GM12873 (cell line): ENCODE measurements at regions not wholly inside any gene's neighbourhood (a gene's known extent, or its start where the extent isn't known, plus 50 kb on each side); places are given as distances from the start of the nearest gene placed in this dataset.

Experiments used
- TF ChIP-seq, protein P1 (sequence below): IDR thresholded peaks from 2 replicates; pipeline ENCODE4 v1.5.1; 2012; ENCODE audit warnings: low read depth, mild to moderate bottlenecking, moderate library complexity, low read length, control low read depth; ENCODE audit not compliant: insufficient read depth; ENCODE audit errors: missing control alignments

DNA sequence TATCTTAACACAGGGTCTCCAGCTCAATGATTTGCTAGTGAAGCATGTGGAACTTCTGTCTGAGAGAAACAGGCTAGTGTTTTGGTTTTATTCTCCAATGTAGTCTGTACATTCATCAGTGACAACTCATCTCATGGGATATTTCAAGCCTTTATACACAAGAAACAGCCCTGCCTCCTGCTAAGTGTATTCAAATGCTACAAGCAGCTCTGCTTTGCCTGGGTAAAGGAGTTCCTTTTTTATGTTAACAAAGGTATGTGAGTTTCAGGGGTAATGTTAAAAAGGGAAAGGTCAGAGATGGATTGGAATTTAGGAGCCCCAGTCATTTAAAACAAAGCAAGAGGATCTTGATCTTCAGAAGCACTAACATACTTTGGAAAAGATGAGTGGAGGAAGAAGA is 498.7 kb downstream of the ISL1 start:
- TF ChIP-seq, protein P1, sequence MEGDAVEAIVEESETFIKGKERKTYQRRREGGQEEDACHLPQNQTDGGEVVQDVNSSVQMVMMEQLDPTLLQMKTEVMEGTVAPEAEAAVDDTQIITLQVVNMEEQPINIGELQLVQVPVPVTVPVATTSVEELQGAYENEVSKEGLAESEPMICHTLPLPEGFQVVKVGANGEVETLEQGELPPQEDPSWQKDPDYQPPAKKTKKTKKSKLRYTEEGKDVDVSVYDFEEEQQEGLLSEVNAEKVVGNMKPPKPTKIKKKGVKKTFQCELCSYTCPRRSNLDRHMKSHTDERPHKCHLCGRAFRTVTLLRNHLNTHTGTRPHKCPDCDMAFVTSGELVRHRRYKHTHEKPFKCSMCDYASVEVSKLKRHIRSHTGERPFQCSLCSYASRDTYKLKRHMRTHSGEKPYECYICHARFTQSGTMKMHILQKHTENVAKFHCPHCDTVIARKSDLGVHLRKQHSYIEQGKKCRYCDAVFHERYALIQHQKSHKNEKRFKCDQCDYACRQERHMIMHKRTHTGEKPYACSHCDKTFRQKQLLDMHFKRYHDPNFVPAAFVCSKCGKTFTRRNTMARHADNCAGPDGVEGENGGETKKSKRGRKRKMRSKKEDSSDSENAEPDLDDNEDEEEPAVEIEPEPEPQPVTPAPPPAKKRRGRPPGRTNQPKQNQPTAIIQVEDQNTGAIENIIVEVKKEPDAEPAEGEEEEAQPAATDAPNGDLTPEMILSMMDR = no peak

DNA sequence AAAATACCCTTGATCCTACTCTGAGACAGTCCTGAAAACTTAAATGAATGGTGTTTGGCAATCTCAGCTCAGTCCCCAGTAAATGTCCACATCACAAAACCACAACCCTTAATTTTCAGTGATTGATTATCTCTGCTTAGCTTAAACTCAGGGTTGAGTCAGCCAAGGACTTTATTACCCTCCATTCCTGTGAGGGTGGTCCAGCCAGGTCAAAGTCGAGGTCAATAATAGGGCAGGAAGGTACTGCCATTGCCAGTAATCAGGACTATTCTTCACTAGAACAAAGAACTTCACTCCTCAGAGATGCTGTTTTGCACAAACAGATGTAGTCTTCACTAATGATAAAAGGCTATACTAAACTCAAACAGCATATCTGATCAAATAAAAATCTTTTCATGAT is 499.4 kb downstream of the ISL1 start:
- TF ChIP-seq, protein P1 = no peak

DNA sequence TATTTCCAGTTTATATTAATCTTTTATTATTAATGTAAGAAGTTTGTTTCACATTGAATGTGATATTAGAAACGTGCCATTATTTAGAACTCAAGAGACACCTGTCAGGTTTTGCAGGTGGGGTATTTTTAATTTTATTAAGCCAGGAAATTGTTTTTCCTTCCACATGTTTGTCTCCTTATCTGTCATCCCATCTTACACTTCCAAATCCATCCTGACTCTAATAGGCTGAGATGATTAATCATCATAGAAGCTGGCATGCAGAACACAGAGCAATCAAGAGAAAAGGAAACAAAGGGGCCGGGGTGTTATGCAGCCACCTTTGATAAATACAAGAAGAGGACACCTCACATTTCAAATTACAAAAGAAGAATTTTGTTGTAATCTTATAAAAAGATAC is 506.5 kb downstream of the ISL1 start:
- TF ChIP-seq, protein P1 = no peak

DNA sequence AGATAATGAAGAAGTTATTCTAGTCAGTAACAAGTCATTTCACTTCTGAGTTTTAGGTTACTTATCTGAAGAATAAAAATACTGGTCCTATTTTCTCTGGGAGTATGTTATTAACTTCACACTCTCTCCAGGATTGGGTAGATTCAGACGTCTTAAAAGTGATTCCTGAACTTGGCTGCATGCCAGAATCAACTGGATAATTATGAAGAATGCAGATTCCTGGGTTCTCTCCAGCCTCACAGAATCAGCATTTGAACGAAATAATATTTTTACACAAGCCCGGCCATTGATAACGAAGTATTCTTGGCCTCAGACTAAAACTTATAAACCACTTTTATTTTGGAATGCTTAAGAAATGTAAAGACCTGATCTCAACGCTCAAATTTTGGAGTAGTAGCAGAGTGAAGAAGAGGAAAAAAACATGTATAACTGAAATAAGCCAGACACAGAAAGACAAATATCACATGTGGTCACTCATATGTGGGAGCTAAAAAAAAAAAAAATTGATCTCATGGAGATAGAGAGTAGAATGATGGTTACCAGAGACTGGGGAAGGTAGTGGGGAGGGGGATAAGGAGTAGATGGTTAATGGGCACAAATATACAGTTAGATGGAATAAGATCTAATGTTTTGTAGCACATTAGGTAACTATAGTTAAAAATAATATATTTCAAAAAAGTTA is 507.3 kb downstream of the ISL1 start:
- TF ChIP-seq, protein P1 = no peak

DNA sequence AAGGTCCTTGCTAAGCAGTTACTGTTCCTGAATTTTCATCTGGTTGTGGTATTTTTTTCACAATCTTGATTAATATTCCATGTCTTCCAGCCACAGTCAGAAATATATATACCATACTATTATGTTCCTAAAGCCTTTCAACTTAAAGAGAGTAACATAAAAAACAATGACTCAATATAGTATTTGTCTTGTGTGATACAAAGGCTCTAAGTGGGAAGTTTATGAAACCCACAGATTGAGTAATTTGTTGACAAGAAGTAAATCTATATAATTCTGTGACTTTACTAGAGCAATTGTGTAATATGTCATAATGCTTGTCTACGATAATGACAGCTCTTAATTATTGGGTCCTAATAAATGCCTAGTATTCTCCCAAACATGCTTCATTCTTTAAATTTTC is 509.4 kb downstream of the ISL1 start:
- TF ChIP-seq, protein P1 = no peak

DNA sequence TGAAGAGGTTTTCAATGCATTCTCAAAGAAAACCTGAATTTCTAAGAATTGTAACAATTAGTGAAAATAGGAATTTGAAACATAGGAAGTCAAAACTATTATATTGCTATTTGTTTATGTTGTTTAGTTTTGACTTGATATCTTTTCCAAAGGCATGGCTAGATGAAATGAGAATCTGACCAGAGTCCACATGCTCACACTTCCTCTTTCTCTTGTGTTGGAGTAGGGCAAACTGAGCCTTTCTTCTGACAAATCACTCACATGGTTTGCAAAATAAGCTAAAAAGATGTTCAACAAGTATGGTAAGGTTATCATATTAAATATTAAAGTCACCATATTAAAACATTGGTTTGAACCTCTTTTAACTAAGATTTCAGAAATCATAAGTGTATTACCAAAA is 512.6 kb downstream of the ISL1 start:
- TF ChIP-seq, protein P1 = no peak

DNA sequence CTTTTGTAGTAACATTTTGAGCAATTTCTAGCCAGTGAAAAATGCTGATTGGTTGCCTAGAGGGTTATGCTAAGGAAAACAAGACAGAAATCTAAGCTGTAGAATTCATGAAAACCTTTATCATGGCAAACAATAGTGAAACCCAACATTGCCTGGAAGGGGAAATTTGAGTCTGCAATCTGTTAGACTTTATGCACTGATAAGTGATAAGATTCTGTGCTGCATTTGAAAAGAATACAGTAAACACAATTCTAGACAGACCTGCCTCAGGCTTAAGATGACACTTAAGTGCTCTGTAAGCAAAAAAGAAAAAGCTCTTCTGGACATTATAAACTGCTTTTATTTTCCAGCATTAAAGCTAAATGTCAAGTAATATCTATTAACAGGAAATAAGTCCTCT is 519.3 kb downstream of the ISL1 start:
- TF ChIP-seq, protein P1 = no peak
